Upper lobe of right lung (tissue), 1 donor: ENCODE measurements at regions not wholly inside any gene's neighbourhood (a gene's known extent, or its start where the extent isn't known, plus 50 kb on each side); places are given as distances from the start of the nearest gene placed in this dataset.

ENCODE experiments used
- ATAC-seq: fragments of 200-7000 bp; cut with Tn5 transposase; one replicate; pipeline ENCODE4 v1.9.1; 2020; ENCODE audit warnings: mild to moderate bottlenecking, moderate library complexity
- DNase-seq: peaks from one replicate; pipeline ENCODE4 v3.0.0-alpha.2; 2020
- H3K27ac ChIP-seq: fragments of 200-600 bp; one replicate; pipeline ENCODE4 v1.8.0; 2022
- H3K27me3 ChIP-seq: fragments of 200-600 bp; one replicate; pipeline ENCODE4 v1.8.0; 2022; ENCODE audit warnings: mild to moderate bottlenecking
- H3K36me3 ChIP-seq: fragments of 200-600 bp; one replicate; pipeline ENCODE4 v1.8.0; 2022
- H3K4me1 ChIP-seq: fragments of 200-600 bp; one replicate; pipeline ENCODE4 v1.8.0; 2022
- H3K4me3 ChIP-seq: fragments of 200-600 bp; one replicate; pipeline ENCODE4 v1.8.0; 2022; ENCODE audit warnings: mild to moderate bottlenecking
- H3K9me3 ChIP-seq: fragments of 200-600 bp; one replicate; pipeline ENCODE4 v1.8.0; 2022
- intact Hi-C: fragments of 100-400 bp; cut with DNase I; formaldehyde crosslinking; loops from one replicate; pipeline ENCODE4 v1.11.0; 2022
- TF ChIP-seq, protein P1 (sequence below): fragments of 200-600 bp; IDR thresholded peaks from one replicate; pipeline ENCODE4 v1.8.0; 2022; ENCODE audit warnings: antibody characterized with exemption
- donor health status: DM: no; HTN: yes; CAD: no; lungs with severe emphysema.

DNA sequence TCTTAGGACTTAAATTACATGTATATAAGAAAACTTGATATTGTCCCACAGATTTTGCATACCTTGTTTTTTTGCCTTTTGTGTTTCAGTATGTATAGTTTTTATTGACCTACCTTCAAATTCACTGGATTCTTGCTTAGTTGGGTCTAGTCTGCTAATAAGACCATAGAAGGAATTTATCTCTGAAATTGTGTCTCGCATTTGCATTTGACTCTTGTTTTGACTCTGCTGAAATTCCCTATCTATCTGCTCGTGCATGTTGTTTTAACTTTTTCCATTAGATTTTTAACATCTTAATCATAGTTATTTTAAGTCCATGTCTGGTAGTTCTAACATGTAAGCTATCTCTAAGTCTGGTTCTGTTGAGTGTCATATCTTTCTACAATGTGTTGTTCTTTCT is 163.9 kb downstream of the SCP2D1 start:
- H3K4me3 ChIP-seq, result no peak overlapping the region
- ATAC-seq, result no peak
- TF ChIP-seq, protein P1, sequence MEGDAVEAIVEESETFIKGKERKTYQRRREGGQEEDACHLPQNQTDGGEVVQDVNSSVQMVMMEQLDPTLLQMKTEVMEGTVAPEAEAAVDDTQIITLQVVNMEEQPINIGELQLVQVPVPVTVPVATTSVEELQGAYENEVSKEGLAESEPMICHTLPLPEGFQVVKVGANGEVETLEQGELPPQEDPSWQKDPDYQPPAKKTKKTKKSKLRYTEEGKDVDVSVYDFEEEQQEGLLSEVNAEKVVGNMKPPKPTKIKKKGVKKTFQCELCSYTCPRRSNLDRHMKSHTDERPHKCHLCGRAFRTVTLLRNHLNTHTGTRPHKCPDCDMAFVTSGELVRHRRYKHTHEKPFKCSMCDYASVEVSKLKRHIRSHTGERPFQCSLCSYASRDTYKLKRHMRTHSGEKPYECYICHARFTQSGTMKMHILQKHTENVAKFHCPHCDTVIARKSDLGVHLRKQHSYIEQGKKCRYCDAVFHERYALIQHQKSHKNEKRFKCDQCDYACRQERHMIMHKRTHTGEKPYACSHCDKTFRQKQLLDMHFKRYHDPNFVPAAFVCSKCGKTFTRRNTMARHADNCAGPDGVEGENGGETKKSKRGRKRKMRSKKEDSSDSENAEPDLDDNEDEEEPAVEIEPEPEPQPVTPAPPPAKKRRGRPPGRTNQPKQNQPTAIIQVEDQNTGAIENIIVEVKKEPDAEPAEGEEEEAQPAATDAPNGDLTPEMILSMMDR, result no peak
- no peaks in the 10 kb centered on the region for H3K36me3 ChIP-seq
- H3K27ac ChIP-seq, result no peak overlapping the region
- no peaks in the 10 kb centered on the region for H3K4me1 ChIP-seq
- H3K9me3 ChIP-seq, result no peaks in the 10 kb centered on the region
- intact Hi-C loops, result no loop called here
- H3K27me3 ChIP-seq, result no peaks in the 10 kb centered on the region
- DNase-seq, result no peak

DNA sequence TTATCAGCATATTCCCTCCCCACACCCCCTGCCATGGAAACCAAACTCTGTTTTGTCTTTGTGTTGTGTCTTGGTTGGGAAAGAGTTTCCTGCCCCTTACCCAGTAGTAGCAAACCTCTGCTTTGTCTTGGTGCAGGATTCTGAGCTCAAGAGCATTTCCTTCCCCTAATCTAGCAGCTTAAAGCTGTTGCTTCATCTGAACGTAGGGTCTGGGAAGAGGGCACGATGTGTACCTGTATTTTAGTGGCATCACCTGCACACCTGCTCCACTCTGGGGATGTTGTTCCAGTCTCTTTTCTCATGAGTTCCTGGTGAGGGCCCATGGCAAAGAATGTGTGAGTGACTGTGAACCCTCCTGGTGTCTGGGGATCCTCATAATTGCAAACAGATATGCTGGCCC is 164.7 kb downstream of the SCP2D1 start:
- Histone ChIP-seq H3K4me1 (no peaks in the 10 kb centered on the region), H3K36me3 (no peaks in the 10 kb centered on the region), H3K27ac (no peak overlapping the region), H3K27me3 (no peaks in the 10 kb centered on the region), H3K9me3 (no peaks in the 10 kb centered on the region), H3K4me3 (no peak overlapping the region)
- TF ChIP-seq, protein P1, result no peak
- no peak for ATAC-seq
- no peak for DNase-seq
- intact Hi-C loops, result no loop called here

DNA sequence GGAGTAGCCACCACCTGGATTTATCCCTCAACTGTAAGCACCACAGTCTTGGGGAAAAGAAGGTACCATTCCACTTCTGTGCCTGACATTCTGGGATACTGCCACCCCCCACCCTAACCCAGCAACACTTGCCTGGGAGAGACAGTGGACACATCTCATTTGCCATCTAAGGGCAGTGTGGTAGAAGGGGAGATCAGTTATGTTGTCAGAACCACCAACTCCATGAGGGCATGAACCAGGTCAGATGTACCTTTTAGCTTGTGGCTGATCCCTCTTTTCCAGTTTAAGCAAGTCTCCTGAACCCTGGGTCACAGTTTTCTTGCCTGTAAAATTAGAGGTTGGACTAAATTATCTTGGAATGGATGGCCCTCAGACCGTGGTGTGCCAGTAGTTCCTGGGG is 165.5 kb downstream of the SCP2D1 start:
- Histone ChIP-seq H3K36me3 (no peaks in the 10 kb centered on the region), H3K4me1 (no peaks in the 10 kb centered on the region), H3K9me3 (no peaks in the 10 kb centered on the region), H3K27ac (no peak overlapping the region), H3K27me3 (no peaks in the 10 kb centered on the region), H3K4me3 (no peak overlapping the region)
- intact Hi-C loops, result no loop called here
- TF ChIP-seq, protein P1, result no peak
- DNase-seq, result no peak
- no peak for ATAC-seq

DNA sequence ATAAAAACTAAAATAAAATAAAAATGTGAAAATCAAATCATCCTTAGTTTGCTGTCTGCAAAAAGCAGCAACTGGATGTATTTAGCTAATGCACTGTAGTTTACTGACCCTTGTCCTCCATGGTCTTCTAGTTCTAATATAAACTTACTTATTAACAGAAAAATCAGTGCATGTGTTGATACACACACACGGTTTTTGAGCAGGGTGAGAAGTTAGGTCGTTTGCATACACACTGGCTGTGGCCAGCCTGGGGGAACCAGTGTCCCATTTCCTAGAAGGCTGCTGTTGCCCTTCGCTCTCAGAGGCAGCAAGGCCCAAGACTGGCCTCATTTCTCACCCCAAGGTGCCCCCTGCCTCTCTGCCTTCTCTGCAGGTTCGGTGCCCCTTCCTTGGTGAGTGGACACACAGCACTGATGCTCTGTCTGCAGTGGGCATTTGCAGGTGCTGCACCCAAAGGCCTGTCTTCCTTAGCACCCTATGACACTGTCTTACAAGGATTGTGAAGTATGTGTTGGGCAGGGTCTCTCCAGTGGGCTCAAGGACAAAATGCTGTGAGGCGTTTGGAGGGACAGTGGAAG is 168.5 kb downstream of the SCP2D1 start:
- Histone ChIP-seq H3K9me3 (no peaks in the 10 kb centered on the region), H3K36me3 (no peaks in the 10 kb centered on the region), H3K27me3 (no peaks in the 10 kb centered on the region), H3K27ac (no peak overlapping the region), H3K4me3 (no peak overlapping the region), H3K4me1 (no peaks in the 10 kb centered on the region)
- DNase-seq (no peak), ATAC-seq (no peak)
- TF ChIP-seq, protein P1, result no peak
- intact Hi-C loops, result no loop called here

DNA sequence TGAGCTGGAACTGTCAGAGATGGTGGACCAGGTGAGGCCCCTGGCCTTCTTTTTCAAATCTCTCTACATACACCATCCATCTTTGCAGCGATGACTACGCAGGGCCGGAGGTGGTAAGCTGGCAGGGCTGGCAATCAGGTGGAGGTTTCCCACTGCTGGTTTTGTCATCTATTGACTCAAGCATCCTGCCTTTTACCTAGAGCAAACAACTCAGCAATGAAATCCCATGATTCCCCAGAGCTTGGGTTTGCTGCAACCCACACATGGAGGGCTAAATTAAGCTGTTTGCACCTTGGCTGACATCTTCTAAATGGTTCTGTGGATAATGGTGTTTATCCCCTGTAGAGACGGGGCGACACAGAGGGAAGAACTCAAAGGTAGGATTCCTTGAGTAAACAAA is 170.2 kb downstream of the SCP2D1 start:
- TF ChIP-seq, protein P1, result no peak
- no peak overlapping the region for H3K27ac ChIP-seq
- no peak for ATAC-seq
- no peaks in the 10 kb centered on the region for H3K36me3 ChIP-seq
- no peaks in the 10 kb centered on the region for H3K27me3 ChIP-seq
- H3K9me3 ChIP-seq, result no peaks in the 10 kb centered on the region
- intact Hi-C loops, result no loop called here
- DNase-seq, result no peak
- no peaks in the 10 kb centered on the region for H3K4me1 ChIP-seq
- no peak overlapping the region for H3K4me3 ChIP-seq
